Large intestine (tissue), 3 donors: ENCODE measurements at regions not wholly inside any gene's neighbourhood (a gene's known extent, or its start where the extent isn't known, plus 50 kb on each side); places are given as distances from the start of the nearest gene placed in this dataset.

Source experiments
- DNase-seq, 2 donors: peaks; one replicate each; pipeline versions ENCODE4 v3.0.0 to v3.0.0-alpha.2; 2013
- H3K27ac ChIP-seq: one replicate; pipeline ENCODE4 v1.5.1; 2013; ENCODE audit warnings: low read length
- H3K27me3 ChIP-seq: 2 replicates; pipeline ENCODE4 v1.6.1; 2013; ENCODE audit warnings: low read length; ENCODE audit not compliant: control insufficient read depth, insufficient read depth
- H3K36me3 ChIP-seq: 2 replicates; pipeline ENCODE4 v1.6.1; 2013; ENCODE audit warnings: low read length; ENCODE audit not compliant: control insufficient read depth, insufficient read depth
- H3K4me1 ChIP-seq: one replicate; pipeline ENCODE4 v1.6.1; 2013; ENCODE audit warnings: low read length; ENCODE audit not compliant: control insufficient read depth, insufficient read depth
- H3K4me3 ChIP-seq: one replicate; pipeline ENCODE4 v1.5.1; 2013; ENCODE audit warnings: low read length
- H3K9me3 ChIP-seq: one replicate; pipeline ENCODE4 v1.6.1; 2013; ENCODE audit warnings: mild to moderate bottlenecking, low read depth, low read length, moderate library complexity; ENCODE audit not compliant: control insufficient read depth
- WGBS: methylation state at CpG from one replicate; pipeline ENCODE4 v1.1.5; 2013; ENCODE audit warnings: low lambda C conversion rate; ENCODE audit not compliant: insufficient coverage; 5-methylcytosine and 5-hydroxymethylcytosine counted together

DNA sequence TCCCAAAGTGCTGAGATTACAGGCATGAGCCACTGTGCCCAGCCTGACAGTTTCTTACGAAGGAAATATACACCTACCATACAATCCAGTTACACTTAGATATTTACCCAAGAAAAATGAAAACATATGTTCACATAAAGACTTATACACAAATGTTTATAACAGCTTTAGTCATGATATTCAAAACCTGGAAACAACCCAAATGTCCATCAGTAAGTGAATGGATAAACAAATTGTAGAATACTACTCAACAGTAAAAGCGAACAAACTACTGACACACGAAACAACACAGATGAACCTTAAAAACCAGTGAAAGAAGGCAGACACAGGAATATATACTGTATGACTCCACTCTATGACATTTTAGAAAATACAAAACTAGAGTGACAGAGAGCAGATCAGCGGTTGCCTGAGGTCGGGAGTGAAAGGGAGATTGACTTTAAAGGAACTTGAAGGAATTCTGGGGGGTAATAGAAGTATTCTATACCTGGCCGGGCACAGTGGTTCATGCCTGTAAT lies 83.6 kb downstream of the SPRING1 start:
- Histone ChIP-seq H3K36me3 (no peaks in the 10 kb centered on the region), H3K27ac (no peak overlapping the region), H3K9me3 (no peaks in the 10 kb centered on the region), H3K4me1 (peaks cover 3% of the 10 kb centered on the region), H3K4me3 (no peak overlapping the region), H3K27me3 (peaks cover 2% of the 10 kb centered on the region)
- 80% methylated on average over 2 of the region's 6 CpGs for WGBS
- no peak for DNase-seq

DNA sequence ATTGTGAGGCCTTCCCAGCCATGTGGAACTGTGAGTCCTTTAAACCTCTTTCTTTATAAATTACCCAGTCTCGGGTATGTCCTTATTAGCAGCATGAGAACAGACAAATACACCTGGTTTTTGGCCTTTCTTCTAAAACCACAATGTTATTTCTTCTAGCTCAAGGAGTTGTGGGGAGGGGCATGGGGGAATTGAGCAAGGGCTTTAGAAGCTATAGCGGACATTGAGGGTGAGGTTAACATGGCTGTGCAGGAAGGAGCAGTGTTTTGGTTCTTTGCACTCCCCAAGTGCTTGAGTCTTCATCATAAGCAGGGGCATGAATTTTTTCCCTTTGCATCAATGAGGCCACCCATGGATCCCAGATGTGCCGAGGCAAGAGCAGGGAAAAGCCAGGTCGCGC lies 86.8 kb downstream of the SPRING1 start:
- DNase-seq = no peak
- Histone ChIP-seq H3K27ac (no peak overlapping the region), H3K9me3 (no peaks in the 10 kb centered on the region), H3K36me3 (no peaks in the 10 kb centered on the region), H3K4me3 (no peak overlapping the region), H3K27me3 (no peaks in the 10 kb centered on the region), H3K4me1 (no peaks in the 10 kb centered on the region)
- no CpG with 5 or more reads among the region's 5 CpGs for WGBS

GRCh38 chr12:116650585-116651087 lies 87.2 kb downstream of the SPRING1 start:
- DNase-seq = no peak
- H3K4me3 ChIP-seq = no peak overlapping the region
- no peaks in the 10 kb centered on the region for H3K36me3 ChIP-seq
- no peaks in the 10 kb centered on the region for H3K4me1 ChIP-seq
- H3K27ac ChIP-seq = no peak overlapping the region
- WGBS = 100% methylated on average over 1 of the region's 6 CpGs
- H3K9me3 ChIP-seq = no peaks in the 10 kb centered on the region
- H3K27me3 ChIP-seq = no peaks in the 10 kb centered on the region

GRCh38 chr12:116650062-116650461 lies 87.8 kb downstream of the SPRING1 start:
- H3K36me3 ChIP-seq = no peaks in the 10 kb centered on the region
- 100% methylated on average over 1 of the region's 2 CpGs for WGBS
- no peak overlapping the region for H3K27ac ChIP-seq
- DNase-seq = no peak
- H3K27me3 ChIP-seq = no peaks in the 10 kb centered on the region
- no peaks in the 10 kb centered on the region for H3K4me1 ChIP-seq
- no peaks in the 10 kb centered on the region for H3K9me3 ChIP-seq
- H3K4me3 ChIP-seq = no peak overlapping the region

DNA sequence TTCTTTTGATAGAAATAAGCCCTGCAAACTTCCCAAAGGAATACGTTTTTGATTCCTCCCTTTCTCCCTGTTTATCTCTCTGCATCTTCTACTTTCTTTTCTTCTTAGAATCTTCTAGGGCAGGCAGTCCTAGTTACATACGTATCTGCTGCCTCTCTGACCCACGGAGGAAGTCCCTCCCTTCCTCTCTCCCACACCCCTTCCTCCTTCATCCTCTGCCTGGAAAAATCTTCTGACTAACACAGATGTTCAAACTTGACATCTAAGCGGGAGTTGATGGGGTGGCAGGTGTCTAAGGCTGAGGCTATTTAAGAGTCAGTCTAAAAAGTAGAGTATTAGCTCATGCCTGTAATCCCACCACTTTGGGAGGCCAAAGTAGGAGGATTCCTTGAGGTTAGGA lies 88.6 kb downstream of the MAP1LC3B2 start:
- no peak overlapping the region for H3K4me3 ChIP-seq
- 55% methylated on average over 3 of the region's 4 CpGs for WGBS
- H3K27me3 ChIP-seq = no peaks in the 10 kb centered on the region
- no peaks in the 10 kb centered on the region for H3K9me3 ChIP-seq
- no peak overlapping the region for H3K27ac ChIP-seq
- no peak for DNase-seq
- no peaks in the 10 kb centered on the region for H3K36me3 ChIP-seq
- no peaks in the 10 kb centered on the region for H3K4me1 ChIP-seq

DNA sequence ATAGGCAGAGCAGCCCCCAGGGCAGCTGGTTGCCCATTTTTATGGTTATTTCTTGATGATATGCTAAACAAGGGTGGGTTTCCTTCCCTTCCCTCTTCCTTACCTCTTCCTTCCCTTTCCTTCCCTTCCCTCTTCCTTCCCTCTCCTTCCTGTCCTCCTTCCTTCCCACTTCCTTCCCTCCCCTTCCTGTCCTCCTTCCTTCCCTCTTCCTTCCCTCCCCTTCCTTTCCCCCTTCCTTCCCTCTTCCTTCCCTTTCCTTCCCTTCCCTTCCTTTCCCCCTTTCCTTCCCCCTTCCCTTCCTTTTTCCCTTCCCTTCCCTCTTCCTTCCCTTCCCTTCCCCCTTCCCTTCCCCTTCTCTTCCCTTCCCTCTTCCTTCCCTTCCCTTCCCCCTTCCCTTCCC lies 87.7 kb downstream of the MAP1LC3B2 start:
- Histone ChIP-seq H3K9me3 (no peaks in the 10 kb centered on the region), H3K4me1 (no peaks in the 10 kb centered on the region), H3K4me3 (no peak overlapping the region), H3K27me3 (no peaks in the 10 kb centered on the region), H3K36me3 (no peaks in the 10 kb centered on the region), H3K27ac (no peak overlapping the region)
- DNase-seq = no peak

- Histone ChIP-seq H3K27me3 (no peaks in the 10 kb centered on the region), H3K4me3 (no peak overlapping the region), H3K9me3 (no peaks in the 10 kb centered on the region), H3K36me3 (no peaks in the 10 kb centered on the region), H3K4me1 (no peaks in the 10 kb centered on the region), H3K27ac (no peak overlapping the region)
- no peak for DNase-seq
- WGBS = 88% methylated on average over 1 of the region's 3 CpGs
Measured at GRCh38 chr12:116644806-116645205, 85.6 kb downstream of the MAP1LC3B2 start.

DNA sequence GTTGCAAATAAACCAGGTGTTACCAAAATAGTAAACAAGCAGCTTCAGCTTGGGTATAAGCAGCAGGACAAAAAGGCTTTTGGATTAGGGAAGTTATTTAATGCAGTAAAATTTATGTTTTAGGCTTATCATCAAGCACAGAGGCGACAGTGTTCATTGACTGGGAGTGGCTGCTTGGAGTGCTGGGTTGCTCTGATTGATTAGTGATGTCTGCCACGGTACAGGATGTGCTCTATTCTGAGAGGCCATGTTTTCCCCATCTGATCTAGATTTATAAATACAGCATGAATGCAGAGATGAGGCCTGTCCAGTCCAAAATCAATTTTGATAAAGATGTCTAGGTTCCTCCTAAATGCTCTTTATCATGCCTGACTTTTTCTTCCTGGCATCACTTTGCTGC lies 83.5 kb downstream of the MAP1LC3B2 start:
- Histone ChIP-seq H3K27me3 (no peaks in the 10 kb centered on the region), H3K4me1 (no peaks in the 10 kb centered on the region), H3K27ac (no peak overlapping the region), H3K36me3 (no peaks in the 10 kb centered on the region), H3K9me3 (no peaks in the 10 kb centered on the region), H3K4me3 (no peak overlapping the region)
- no peak for DNase-seq
- WGBS = no CpG with 5 or more reads among the region's 2 CpGs

DNA sequence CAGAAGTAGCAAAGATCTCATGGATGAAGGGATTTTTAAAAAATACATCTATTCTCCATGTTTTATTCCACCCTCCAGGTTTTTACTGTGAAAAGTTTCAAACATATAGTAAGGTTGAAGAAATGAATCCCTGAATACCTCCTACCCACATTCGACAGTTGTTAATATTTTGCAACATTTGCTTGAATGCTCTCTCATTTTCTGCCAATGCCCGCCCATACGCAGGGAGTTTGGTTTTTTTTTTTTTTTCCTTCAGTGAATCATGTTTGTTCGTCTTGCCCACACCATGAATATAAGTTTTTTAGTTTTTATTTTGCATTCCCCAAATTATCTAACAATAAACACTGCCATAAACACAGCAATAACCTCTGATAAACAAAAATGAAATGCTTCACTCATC lies 82.9 kb downstream of the MAP1LC3B2 start:
- DNase-seq = no peak
- no peaks in the 10 kb centered on the region for H3K27me3 ChIP-seq
- no peak overlapping the region for H3K4me3 ChIP-seq
- WGBS = 70% methylated on average over 3 of the region's 4 CpGs
- no peaks in the 10 kb centered on the region for H3K9me3 ChIP-seq
- no peaks in the 10 kb centered on the region for H3K36me3 ChIP-seq
- no peak overlapping the region for H3K27ac ChIP-seq
- no peaks in the 10 kb centered on the region for H3K4me1 ChIP-seq

DNA sequence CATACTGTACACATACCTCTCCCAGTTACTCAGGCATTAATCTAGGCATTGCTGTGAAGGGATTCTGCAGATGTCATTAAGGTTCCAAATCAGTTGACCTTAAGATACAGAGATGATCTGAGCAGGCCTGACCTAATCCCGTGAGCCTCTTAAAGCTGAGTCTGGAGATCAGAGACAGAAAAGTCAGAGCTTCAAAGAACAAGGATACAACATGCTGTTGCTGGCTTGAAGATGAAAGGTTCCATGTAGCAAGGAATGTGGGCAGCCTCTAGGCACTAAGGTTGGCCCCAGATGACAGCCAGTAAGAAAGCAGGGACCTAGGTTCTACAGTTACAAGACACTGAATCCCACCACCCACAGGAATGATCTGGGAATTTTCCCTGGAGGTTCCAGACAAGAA lies 81.1 kb downstream of the MAP1LC3B2 start:
- H3K27me3 ChIP-seq = no peaks in the 10 kb centered on the region
- H3K36me3 ChIP-seq = no peaks in the 10 kb centered on the region
- no peaks in the 10 kb centered on the region for H3K9me3 ChIP-seq
- no peak overlapping the region for H3K27ac ChIP-seq
- no CpG with 5 or more reads among the region's 1 CpG for WGBS
- no peak for DNase-seq
- H3K4me1 ChIP-seq = peaks cover 4% of the 10 kb centered on the region
- no peak overlapping the region for H3K4me3 ChIP-seq

GRCh38 chr12:116639765-116640164 lies 80.6 kb downstream of the MAP1LC3B2 start:
- no peaks in the 10 kb centered on the region for H3K36me3 ChIP-seq
- H3K27ac ChIP-seq = no peak overlapping the region
- no CpG with 5 or more reads among the region's 4 CpGs for WGBS
- H3K27me3 ChIP-seq = no peaks in the 10 kb centered on the region
- H3K4me3 ChIP-seq = no peak overlapping the region
- peak in 1 of 2 donors; percentile 27 for DNase-seq
- H3K9me3 ChIP-seq = no peaks in the 10 kb centered on the region
- H3K4me1 ChIP-seq = peaks cover 4% of the 10 kb centered on the region
